ENCODE measurements at regions not wholly inside any gene's neighbourhood (a gene's known extent, or its start where the extent isn't known, plus 50 kb on each side); places are given as distances from the start of the nearest gene placed in this dataset.

- no peak overlapping the region for H3K4me3 Mint-ChIP-seq
- no peaks in the 10 kb centered on the region for H3K4me1 Mint-ChIP-seq
- H3K27ac Mint-ChIP-seq, result no peak overlapping the region
- ATAC-seq (replicated peaks), result no peak
- H3K9me3 Mint-ChIP-seq, result peaks cover 0 to 5% of the 10 kb centered on the region in 2 donors
- no peak for DNase-seq
- H3K36me3 Mint-ChIP-seq, result no peaks in the 10 kb centered on the region
- H3K27me3 Mint-ChIP-seq, result peaks cover 22 to 27% of the 10 kb centered on the region in 2 donors
These were observed 70.2 kb upstream of the ZFP64 start for GRCh38 chr20:52261792-52262191.

- Mint-ChIP-seq H3K27me3 (peaks cover 11 to 22% of the 10 kb centered on the region in 2 donors), H3K27ac (no peak overlapping the region), H3K4me3 (no peak overlapping the region), H3K4me1 (no peaks in the 10 kb centered on the region), H3K9me3 (peaks cover 2 to 5% of the 10 kb centered on the region in 2 donors), H3K36me3 (no peaks in the 10 kb centered on the region)
- no peak for DNase-seq
- ATAC-seq (replicated peaks), result no peak
These were observed 67.7 kb upstream of the ZFP64 start for GRCh38 chr20:52259295-52259694.

GRCh38 chr20:52256454-52256853, 64.9 kb upstream of the ZFP64 start:
- Mint-ChIP-seq H3K27ac (no peak overlapping the region), H3K4me3 (no peak overlapping the region), H3K36me3 (no peaks in the 10 kb centered on the region), H3K27me3 (peaks cover under 1 to 27% of the 10 kb centered on the region in 2 donors), H3K9me3 (peaks cover 6% of the 10 kb centered on the region in 2 donors), H3K4me1 (no peaks in the 10 kb centered on the region)
- DNase-seq (no peak), ATAC-seq (replicated peaks) (no peak)

GRCh38 chr20:52252664-52253063, 61.1 kb upstream of the ZFP64 start:
- Mint-ChIP-seq H3K4me1 (no peaks in the 10 kb centered on the region), H3K4me3 (no peak overlapping the region), H3K27me3 (peaks cover 12 to 30% of the 10 kb centered on the region in 2 donors), H3K36me3 (no peaks in the 10 kb centered on the region), H3K9me3 (peaks cover 4 to 6% of the 10 kb centered on the region in 2 donors), H3K27ac (no peak overlapping the region)
- ATAC-seq (replicated peaks) (no peak), DNase-seq (no peak)

GRCh38 chr20:52251827-52252226, 60.2 kb upstream of the ZFP64 start:
- Mint-ChIP-seq H3K36me3 (no peaks in the 10 kb centered on the region), H3K4me3 (no peak overlapping the region), H3K9me3 (peaks cover 4 to 6% of the 10 kb centered on the region in 2 donors), H3K27me3 (peaks cover 12 to 30% of the 10 kb centered on the region in 2 donors), H3K27ac (no peak overlapping the region), H3K4me1 (no peaks in the 10 kb centered on the region)
- ATAC-seq (replicated peaks), result no peak
- DNase-seq, result no peak

GRCh38 chr20:52251136-52251700, 59.6 kb upstream of the ZFP64 start:
- no peaks in the 10 kb centered on the region for H3K36me3 Mint-ChIP-seq
- H3K4me1 Mint-ChIP-seq, result no peaks in the 10 kb centered on the region
- H3K9me3 Mint-ChIP-seq, result peaks cover 4 to 6% of the 10 kb centered on the region in 2 donors
- no peak overlapping the region for H3K4me3 Mint-ChIP-seq
- ATAC-seq (replicated peaks), result no peak
- no peak for DNase-seq
- H3K27me3 Mint-ChIP-seq, result peaks cover 12 to 24% of the 10 kb centered on the region in 2 donors
- no peak overlapping the region for H3K27ac Mint-ChIP-seq

- no peak for DNase-seq
- no peak for ATAC-seq (replicated peaks)
- no peaks in the 10 kb centered on the region for H3K9me3 Mint-ChIP-seq
- no peaks in the 10 kb centered on the region for H3K4me1 Mint-ChIP-seq
- H3K36me3 Mint-ChIP-seq, result no peaks in the 10 kb centered on the region
- no peak overlapping the region for H3K27ac Mint-ChIP-seq
- H3K27me3 Mint-ChIP-seq, result peaks cover 8 to 12% of the 10 kb centered on the region in 2 donors
- H3K4me3 Mint-ChIP-seq, result no peak overlapping the region
These were observed 56.0 kb upstream of the ZFP64 start for GRCh38 chr20:52247548-52247947.

- H3K9me3 Mint-ChIP-seq, result no peaks in the 10 kb centered on the region
- DNase-seq (no peak), ATAC-seq (replicated peaks) (no peak)
- H3K27ac Mint-ChIP-seq, result no peak overlapping the region
- H3K36me3 Mint-ChIP-seq, result no peaks in the 10 kb centered on the region
- H3K4me1 Mint-ChIP-seq, result no peaks in the 10 kb centered on the region
- H3K27me3 Mint-ChIP-seq, result peaks cover 3 to 17% of the 10 kb centered on the region in 2 donors
- H3K4me3 Mint-ChIP-seq, result no peak overlapping the region
These were observed 54.8 kb upstream of the ZFP64 start for GRCh38 chr20:52246366-52246765.

- Mint-ChIP-seq H3K4me3 (no peak overlapping the region), H3K4me1 (no peaks in the 10 kb centered on the region), H3K27ac (no peak overlapping the region), H3K36me3 (no peaks in the 10 kb centered on the region), H3K27me3 (peaks cover 7 to 29% of the 10 kb centered on the region in 2 donors), H3K9me3 (no peaks in the 10 kb centered on the region)
- no peak for ATAC-seq (replicated peaks)
- no peak for DNase-seq
These were observed 53.1 kb upstream of the ZFP64 start for GRCh38 chr20:52244702-52245101.

GRCh38 chr20:52242237-52243230, 51.0 kb upstream of the ZFP64 start:
- H3K9me3 Mint-ChIP-seq, result no peaks in the 10 kb centered on the region
- H3K27me3 Mint-ChIP-seq, result peaks cover 9 to 18% of the 10 kb centered on the region in 2 donors
- H3K27ac Mint-ChIP-seq, result no peak overlapping the region
- no peak for ATAC-seq (replicated peaks)
- no peak for DNase-seq
- H3K36me3 Mint-ChIP-seq, result no peaks in the 10 kb centered on the region
- H3K4me3 Mint-ChIP-seq, result no peak overlapping the region
- no peaks in the 10 kb centered on the region for H3K4me1 Mint-ChIP-seq
